CD4-positive, alpha-beta T cell treated with Interleukin-4 for 4 hours (primary cell): ENCODE measurements at regions not wholly inside any gene's neighbourhood (a gene's known extent, or its start where the extent isn't known, plus 50 kb on each side); places are given as distances from the start of the nearest gene placed in this dataset.

Source experiments
- DNase-seq: peaks from one replicate; pipeline ENCODE4 v3.0.0-alpha.2; 2020

DNA sequence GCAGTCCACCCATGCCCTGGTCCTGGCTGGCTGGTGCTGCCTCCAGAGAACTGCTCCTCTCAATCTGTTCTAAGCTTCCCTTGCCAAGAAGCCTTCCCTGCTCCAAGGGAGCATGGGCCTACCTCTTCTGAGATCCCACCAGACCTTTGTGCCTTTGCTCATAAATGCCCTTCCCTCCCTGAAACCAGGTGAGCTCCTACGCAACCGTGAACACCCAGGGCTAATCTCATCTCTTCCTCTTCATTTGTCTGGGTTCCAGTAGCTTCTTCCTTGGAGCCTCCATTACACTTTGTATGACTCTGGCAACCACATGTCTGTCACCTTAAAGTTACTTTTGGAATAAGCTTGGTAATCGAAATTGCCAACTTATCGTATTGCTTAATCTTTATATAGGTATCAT, 270.6 kb downstream of the PBX3 start:
- DNase-seq = no peak

DNA sequence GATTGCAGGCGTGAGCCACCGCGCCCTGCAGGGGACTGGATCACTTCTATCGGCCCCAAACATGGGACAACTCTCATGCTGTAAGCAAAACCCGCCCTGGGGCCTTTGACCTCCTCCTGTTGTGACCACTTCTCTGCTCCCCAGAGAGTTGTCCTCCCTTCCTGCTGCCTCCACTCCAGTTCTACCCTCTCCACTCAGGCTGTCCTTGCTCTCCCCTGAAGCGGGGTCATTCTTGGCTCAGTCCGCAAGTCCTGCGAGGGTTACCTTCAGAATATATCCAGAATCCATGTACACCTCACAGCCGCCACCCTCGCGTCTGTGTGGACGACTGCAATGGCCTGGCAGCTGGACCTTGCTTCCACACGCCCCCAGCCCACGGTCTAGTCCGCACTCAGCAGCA, 273.7 kb downstream of the PBX3 start:
- DNase-seq = no peak

DNA sequence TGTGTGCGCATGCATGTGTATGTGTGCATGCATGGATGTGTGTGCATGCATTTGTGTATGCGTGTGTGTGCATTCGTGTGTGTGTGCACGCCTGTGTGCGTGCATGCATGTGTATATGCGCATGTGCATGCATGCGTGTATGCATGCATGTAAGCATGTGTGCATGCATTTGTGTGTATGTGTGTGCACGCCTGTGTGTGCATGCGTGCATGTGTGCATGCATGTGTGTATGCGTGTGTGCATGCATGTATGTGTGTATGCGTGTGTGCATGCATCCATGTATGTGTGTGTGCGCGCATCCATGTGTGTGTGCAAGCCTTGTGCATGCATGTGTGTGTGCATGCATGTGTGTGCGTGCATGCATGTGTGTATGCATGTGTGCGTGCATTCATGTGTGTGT, 276.8 kb downstream of the PBX3 start:
- no peak for DNase-seq

DNA sequence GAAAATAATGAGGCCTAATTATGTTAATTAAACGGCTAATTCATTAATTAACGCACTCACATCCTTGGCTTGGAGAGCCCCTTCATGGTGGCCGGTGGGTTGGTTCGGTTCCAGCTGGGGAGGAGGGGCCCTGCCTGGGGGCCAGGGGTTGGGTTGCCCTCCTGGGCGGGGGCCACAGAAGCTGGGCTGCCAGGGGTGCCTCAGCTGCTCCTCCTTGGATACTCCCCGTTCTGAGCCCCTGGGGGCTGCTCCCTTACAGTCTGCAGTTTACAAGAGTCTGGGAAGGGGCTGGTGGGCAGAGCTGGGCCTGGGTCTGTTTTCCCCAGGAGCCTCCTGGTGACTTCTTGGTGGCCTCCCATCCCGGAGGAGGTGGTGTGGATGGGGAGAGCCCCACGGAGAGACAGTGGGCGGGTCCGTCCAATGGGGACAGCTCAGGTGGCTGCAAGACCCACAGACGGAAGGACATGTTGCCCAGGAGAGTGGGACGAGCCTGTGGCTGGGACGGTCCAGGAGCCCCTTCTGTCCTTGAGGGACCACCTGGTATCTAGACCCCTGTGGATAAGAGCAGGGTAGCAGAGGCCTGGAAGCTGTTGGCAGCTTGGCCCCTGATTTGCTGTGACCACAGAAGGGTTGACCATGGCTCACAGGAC, 277.5 kb downstream of the PBX3 start:
- DNase-seq = no peak

DNA sequence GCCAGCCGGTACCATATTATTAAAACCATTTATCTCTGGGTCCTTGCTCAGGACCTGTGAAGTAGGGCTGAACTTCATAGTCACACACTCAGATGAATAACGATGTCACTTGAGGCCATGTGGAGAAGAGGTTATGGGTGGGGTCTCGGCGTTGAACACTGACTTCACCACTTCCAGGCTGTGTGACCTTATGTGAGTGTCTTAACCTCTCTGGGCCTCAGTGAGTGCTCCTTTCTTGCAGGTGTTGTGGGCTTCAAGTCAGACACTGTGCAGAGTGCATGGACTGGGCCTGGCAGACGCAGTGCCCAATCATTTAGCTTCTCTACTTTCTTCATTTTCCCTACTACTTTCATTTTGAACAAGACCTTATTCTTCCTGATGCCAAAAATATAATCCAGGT, 278.8 kb downstream of the PBX3 start:
- no peak for DNase-seq

DNA sequence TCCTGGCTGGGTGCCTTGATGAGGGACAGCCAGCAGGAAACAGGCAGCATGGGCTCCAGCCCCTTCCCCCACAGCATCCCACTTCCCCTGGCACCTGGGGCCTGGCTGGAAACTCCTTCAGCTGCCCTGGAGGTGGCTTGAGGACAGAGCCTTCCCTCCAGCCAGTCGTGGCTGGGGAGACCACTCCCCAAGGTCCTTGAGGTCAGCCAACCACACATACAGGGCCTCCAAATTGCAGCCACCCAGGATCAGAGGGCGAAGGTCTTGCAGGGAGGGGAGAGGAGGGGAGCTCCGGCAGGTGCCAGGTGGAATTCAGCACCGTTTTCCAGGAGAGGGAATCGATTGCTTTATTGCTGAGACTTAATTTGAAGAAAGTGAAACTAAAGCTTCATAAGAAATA, 280.4 kb downstream of the PBX3 start:
- DNase-seq = no peak

DNA sequence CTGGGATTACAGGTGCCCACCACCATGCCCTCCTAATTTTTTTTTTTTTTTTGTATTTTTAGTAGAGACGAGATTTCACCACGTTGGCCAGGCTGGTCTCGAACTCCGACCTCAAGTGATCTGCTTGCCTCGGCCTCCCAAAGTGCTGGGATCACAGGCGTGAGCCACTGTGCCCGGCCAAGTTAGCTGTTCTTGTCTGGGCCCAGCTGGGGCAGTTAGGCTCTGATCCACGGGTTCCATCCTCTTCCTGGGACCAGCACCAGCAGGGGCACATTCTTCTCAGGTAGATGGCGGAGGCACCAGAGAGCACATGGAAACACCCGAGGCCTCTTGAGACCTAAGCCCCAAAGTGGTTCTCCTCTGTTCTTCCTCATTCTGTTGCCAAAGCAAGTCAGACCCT, 281.6 kb downstream of the PBX3 start:
- no peak for DNase-seq

DNA sequence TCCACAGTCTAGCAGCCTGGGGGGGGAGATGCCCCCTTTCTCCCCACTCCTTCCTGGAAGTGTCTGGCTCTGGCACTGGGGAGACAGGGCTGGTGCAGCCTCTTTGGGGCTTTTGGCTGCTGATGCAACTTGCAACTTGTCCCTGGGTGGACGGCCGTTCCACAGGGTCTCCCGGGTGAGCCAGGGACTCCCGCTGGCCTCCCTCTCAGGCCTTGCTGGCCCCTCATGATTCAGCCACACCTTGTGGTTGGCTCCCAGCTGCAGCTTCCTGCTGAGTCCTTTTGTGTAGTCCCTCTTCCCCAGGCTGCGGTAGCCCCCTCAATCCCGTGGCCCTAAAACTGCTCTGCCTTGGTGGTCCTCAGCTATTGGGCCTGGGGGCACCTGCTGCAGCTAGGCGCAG, 283.5 kb downstream of the PBX3 start:
- DNase-seq = no peak

DNA sequence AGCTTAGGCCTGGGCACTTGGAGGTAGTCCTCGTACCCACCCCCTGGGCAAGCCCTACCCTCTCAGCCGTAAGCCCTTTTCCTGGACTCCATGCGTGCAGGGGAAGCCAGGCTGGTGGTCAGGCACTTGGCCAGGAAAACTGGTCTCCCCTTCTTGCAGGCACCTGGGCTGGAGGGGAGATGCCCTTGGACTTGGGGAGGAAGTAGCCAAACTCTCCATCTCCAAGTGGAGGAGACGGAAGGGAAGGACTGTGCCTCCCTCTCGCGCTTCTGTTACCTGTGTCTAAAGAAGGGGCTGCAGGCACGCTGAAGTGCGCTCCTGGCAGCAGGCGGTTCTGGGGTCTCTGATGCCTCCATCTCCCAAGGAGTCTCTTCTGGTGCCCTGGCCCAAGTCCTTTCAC, 283.9 kb downstream of the PBX3 start:
- no peak for DNase-seq

DNA sequence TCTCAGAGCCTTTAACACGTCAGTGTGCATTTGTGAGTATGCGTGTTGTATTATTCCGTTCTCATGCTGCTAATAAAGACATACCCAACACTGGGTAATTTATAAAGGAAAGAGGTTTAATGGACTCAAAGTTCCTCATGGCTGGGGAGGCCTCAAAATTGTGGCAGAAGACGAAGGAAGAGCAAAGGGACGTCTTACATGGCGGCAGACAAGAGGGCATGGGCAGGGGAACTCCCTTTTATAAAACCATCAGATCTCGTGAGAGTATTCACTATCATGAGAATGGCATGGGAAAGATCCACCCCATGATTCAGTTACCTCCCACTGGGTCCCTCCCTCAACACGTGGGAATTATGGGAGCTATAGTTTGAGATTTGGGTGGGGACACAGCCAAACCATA, 285.0 kb downstream of the PBX3 start:
- no peak for DNase-seq

DNA sequence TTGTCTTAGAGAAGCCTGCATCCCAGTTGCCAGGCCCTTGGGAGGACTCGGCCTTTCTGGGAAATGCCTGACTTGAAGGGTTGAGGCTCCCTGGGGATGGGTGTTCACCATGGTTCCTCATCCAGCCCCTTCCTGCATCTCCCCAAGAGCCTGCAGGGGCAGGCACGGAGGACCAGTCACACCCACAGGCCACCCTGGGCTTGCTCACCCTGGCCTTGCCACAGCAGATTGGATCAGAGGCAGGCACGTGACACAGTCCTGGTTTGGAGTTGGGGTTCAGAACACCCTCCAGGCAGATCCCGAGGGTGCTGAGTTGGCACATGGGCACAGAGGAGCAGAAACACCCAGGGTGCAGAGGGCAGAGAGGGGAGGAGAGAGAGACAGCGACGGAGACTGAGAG, 286.1 kb downstream of the PBX3 start:
- DNase-seq = no peak

DNA sequence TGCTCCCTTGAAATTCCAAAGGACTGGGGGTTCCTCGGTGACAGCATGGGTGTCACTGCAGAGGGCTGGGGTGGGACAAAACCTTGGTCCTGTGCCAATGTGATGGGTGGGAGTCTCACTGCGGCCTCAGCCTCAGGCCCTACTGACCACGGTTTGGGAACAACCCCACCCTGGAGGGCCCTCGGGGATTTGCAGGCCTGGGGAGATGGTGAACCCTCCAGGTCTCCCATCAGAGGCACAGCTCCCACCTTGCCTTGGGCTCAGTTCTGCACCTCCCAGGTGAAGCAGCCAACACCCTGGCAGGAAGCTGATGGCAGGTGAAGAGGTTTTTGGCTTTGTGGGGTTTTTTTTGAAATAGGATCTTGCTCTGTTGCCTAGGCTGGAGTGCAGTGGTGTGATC, 286.8 kb downstream of the PBX3 start:
- DNase-seq = no peak

DNA sequence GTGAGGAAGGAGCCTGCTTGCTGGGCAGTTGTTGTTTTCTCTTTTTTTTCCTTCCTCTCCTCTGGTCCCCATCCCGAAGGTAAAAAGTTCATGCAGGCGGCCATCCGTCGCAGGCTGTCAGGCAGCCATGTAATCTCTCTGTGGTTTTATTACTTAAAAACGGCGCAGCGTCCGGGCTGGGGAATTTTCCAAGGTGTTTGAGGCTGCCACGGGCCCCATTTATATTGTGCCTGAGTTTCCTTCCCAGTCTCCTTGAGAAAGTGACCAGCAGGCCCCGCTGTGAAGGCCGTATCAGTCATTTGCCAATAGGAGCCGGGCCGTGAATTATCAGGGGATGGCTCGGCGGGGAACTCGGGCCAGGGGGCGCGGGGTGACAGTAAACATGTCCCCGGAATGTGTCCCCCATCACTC, 289.7 kb downstream of the PBX3 start:
- DNase-seq = no peak

DNA sequence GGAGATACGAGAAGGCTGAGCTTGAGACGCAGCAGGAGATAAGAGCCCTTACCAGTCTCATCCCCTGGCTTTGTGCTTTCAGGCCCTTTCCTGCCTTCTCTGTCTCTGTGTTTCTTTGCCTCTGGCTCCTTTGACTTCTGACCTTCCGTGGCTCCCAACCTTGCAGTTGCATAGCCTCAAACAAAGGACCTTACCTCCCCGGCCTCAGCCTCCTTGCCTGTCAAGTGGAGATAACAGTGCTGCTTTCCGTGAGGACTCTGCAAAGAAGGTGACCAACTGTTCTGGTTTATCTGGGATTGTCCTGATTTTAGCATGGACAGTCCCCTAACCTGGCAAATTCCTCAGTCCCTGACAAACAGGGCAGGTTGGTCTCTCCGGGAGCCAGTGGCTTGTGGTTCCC, 287.8 kb upstream of the MVB12B start:
- no peak for DNase-seq

DNA sequence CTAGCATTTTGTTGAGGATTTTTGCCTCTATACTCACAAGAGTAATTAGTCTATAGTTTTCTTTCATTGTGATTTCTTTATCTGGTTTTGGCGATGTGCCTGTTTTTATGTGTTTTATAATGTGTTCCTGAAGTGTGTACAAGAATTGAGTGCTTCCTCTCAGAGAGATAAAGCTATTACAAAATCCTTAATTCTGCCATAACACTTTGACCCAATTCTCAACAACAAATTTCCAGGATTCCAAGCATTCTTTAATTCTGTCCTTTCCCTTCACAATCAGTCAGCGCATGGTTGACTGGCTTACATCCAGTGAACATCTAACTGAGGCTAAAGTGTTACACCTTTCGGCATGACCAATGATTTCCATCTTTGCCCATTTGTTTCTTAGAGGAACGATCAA, 282.9 kb upstream of the MVB12B start:
- DNase-seq = no peak

DNA sequence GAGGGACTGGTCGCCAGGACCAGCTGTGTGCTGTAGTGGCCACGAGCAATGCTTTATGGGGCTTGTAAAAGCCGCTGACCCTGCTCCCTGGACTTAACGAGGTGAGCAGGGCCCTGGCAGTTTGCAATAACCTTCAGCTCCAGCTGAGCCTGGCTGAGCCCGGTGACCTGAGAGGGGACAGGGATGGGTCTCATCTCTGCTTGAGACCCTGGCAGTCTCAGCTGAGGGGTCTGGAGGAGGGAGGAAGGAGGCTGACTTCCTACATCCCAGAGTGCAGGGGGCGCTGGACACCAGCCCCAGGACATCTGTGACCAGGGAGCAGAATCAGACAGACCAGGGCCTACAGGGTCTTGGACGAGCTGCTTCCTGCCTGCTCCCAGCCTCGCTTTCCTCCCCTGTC, 277.5 kb upstream of the MVB12B start:
- no peak for DNase-seq

DNA sequence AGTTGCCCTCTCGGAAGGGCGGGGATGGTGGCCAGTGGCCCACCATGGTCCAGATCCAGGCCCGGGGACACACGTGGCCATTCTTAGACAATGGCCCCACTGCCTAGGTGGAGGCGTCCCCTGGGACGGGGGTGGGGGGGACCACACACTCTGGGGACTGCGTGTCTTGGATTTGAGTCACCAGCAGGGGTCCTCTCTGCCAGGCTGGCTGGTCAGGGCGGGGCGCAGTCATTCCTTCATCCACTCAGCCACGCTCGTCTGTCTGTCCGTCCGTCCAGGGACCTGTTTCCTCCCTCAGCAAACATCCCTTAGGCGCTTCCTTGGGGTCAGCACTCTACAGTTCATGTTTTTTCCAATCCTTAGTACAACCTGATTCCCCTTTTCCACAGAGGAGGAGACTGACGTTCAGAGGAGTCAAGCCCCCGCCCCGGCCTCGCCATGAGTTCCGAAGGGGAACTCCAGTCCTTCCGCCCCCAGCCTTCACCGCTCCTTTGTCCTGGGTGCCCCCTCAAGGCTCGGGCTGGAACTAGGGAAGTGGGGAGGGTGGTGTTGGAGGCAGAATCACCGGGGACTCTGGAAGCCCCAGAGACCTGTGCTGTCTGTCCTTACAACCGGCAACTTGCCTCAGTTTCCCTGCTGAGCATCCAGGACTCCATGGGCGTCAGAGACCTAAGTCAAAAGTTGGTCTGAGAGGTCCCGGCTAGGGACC, 276.6 kb upstream of the MVB12B start:
- DNase-seq = no peak

DNA sequence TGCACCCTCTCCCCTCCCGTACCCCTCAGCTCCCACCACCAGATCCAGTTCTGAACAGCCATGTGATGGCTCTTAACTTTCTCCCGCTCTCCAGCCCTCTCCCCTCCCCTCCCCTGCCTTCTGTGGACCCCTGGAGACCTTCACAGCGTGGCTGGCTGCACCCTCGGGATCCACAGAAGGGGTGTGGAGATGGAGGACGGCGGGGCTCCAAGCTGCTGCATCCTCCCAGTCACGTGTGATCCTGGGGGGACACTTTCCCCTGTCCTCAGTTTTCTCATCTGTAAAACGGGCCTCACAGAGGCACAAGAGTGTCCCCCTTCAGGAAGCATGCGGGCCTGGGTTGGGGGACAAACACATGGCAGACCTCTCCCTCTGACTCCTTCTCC, 276.0 kb upstream of the MVB12B start:
- DNase-seq = no peak

DNA sequence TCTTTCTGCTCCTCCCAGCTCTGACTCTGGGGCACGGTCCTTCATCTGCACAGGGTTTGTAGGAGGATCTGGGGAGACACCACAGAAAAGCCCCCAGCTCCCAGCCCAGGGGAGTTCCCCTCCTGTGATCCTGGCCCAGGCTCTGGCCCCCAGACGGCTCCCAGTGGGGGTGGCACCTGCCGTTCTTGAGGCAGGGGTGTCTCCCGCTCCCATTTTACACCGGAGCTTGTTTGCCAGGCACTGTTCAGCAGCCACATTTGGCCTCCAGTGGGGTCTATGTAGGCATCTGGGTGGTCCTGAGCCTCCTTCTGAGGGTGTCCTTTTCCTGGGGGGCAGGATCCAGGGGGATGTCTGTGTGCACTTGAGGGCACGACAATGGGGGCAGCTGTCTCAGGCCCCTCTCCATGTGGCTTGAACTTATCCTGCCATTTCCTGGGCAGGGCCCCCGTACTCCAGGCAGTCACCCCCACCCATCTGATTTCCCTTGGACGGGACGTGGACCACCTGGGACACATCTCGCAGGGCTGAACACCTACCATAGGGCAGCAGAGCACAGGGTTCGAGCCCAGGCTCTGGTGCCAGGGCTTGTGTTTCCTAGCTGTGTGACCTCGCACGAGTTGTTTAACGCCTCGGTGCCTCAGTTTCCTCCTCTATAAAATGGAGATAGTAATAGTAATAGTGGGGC, 275.0 kb upstream of the MVB12B start:
- DNase-seq = no peak

DNA sequence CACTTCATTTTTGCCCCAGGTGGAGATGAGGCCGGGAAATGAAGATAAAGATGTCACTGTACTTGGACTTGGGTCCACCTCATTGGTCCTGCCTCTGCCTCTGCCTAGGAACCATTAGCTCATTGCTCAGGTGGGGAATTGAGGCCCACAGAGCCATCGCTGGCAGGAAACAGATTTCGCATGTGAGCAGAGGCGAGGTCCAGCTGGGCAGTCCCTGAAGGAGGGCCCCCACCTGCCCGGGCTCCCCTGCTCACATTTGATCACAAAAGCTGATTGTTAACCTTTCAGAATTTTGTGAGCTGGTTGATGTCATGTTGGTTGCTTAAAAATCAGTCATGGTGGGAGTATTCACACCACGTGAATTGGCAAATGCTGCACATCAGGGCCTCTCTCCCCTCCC, 273.8 kb upstream of the MVB12B start:
- no peak for DNase-seq

DNA sequence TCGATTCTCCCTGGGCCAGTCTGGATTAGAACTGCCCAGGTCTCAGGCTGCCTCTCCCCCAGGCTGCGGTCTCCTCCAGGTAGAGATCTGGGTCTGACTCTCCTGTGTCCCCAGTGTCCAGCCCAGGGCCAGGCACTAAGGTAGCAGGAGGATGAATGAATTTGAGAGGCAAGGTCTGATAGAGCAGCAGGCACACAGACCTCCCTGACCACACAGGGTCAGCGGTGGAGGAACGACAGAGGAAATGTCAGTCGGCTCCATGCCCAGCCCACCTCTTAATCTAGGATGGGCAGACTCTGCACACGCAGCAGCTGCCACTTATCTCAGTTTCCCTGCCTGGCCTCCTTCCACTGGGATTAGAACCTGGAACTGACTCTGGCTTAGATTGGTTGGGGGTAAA, 272.7 kb upstream of the MVB12B start:
- no peak for DNase-seq

DNA sequence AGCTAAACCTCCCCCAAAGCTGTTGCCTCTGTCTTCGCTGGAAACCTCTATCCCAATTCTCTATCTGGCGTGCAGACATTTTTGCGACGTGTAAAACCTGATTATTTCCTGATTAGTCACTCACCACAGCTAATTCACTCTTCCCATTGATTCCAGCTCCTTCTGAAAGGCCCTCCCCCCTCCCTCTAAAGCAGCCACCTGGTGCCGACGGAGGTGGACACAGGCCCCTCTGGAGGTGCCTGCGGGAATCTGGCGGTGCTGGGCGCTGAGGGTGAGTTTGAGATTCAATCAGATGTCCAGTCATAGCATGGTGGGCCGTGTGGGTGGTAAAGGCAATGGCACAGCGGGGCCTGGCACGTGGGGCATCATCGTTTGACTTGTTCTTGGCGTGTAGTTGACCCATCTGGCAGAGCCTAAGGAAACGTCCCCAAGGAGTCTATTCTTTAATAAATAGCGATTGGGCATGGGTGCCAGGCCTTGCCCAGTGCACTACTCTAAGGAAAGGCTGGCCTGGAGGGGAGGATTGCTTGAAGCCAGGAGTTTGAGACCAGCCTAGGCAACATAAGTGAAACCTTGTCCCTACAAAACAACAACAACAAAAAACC, 271.1 kb upstream of the MVB12B start:
- no peak for DNase-seq

DNA sequence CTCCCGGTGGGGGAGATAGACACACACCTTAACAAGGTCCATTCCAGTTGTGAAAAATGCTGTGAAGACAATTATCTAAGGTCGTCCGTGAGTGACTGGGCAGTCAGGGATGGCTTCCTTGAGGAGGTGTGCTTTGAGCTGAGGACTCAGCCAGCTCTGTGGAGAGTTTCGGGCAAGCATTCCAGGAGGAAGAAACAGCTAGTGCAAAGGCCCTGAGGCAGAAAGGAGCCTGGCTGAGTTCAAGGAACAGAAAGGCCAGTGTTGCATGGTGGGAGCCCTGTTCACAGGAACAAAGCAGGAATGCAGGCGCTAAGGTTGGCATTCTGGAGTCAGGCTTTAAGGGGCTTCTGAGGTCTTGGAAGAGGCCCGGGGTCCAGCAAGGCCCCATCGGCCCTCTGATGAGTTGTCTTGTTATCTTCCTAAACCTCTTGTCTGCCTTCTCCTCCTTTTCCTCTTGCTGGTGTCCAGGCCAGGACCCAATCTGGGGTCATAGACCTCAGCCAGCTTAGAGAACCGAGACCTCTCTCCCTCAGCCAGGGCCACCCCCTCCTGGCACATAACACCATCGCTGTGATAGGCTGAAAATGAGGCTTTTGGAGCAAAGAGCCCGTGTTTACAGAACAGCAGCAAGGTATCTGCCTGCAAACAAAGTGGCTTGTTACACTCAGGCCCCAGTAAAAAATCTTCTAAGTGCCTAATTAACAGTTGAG, 270.2 kb upstream of the MVB12B start:
- no peak for DNase-seq
